CD14-positive monocyte (primary cell): ENCODE measurements at regions not wholly inside any gene's neighbourhood (a gene's known extent, or its start where the extent isn't known, plus 50 kb on each side); places are given as distances from the start of the nearest gene placed in this dataset.

Source experiments
- DNase-seq, 3 donors: peaks; one replicate each; pipeline ENCODE4 v3.0.0-alpha.2; 2011 to 2022
- H2AFZ ChIP-seq: 2 replicates; pipeline ENCODE4 v1.6.0; 2012; ENCODE audit warnings: mild to moderate bottlenecking, low read depth, low read length, inconsistent platforms; ENCODE audit not compliant: insufficient read depth, poor library complexity, severe bottlenecking
- H3K27ac ChIP-seq, 2 donors: 1 replicate in 1 of 2; 2 replicates in 1 of 2; pipeline ENCODE4 v1.5.1; 2012 to 2013; ENCODE audit warnings: low read length in 2 of 2, control low read depth in 1 of 2, inconsistent platforms in 1 of 2, low read depth in 1 of 2, mild to moderate bottlenecking in 1 of 2
- H3K27me3 ChIP-seq, 2 donors: one replicate each; pipeline versions ENCODE4 v1.6.0 to v1.6.1; 2011 to 2013; ENCODE audit warnings: low read length in 2 of 2; ENCODE audit not compliant: control insufficient read depth in 2 of 2, insufficient read depth in 2 of 2
- H3K36me3 ChIP-seq, 2 donors: replicated peaks in 1 of 2; 1 replicate in 1 of 2; 2 replicates in 1 of 2; pipeline versions ENCODE4 v1.5.1 to v1.6.1; 2012 to 2013; ENCODE audit warnings: low read length in 2 of 2, control low read depth in 1 of 2, inconsistent platforms in 1 of 2, mild to moderate bottlenecking in 1 of 2; ENCODE audit not compliant: insufficient read depth in 2 of 2, control insufficient read depth in 1 of 2
- H3K4me1 ChIP-seq, 2 donors: 1 replicate in 1 of 2; 2 replicates in 1 of 2; pipeline versions ENCODE4 v1.5.1 to v1.6.1; 2012 to 2013; ENCODE audit warnings: low read length in 2 of 2, control low read depth in 1 of 2, inconsistent platforms in 1 of 2, mild to moderate bottlenecking in 1 of 2, moderate library complexity in 1 of 2; ENCODE audit not compliant: insufficient read depth in 2 of 2, control insufficient read depth in 1 of 2
- H3K4me2 ChIP-seq: replicated peaks from 2 replicates; pipeline ENCODE3; 2012; ENCODE audit warnings: low read length, moderate library complexity, mild to moderate bottlenecking; ENCODE audit not compliant: poor library complexity, severe bottlenecking; ENCODE audit errors: extremely low read depth
- H3K4me3 ChIP-seq, 3 experiments: fragments of 200-600 bp in 1 of 3; sonication (generic) in 1 of 3; replicated peaks in 1 of 3; 1 replicate in 2 of 3; 2 replicates in 1 of 3; pipeline ENCODE4 v1.5.1; 2011 to 2013; ENCODE audit warnings: low read length in 3 of 3, mild to moderate bottlenecking in 3 of 3, control low read depth in 2 of 3, low read depth in 2 of 3, inconsistent platforms in 1 of 3, moderate library complexity in 1 of 3
- H3K79me2 ChIP-seq: 2 replicates; pipeline ENCODE4 v1.6.0; 2012; ENCODE audit warnings: mild to moderate bottlenecking, control low read depth, inconsistent platforms, low read length, moderate library complexity; ENCODE audit not compliant: insufficient read depth
- H3K9ac ChIP-seq: 2 replicates; pipeline ENCODE4 v1.6.0; 2017; ENCODE audit warnings: low read length, mild to moderate bottlenecking; ENCODE audit not compliant: insufficient read depth, poor library complexity, severe bottlenecking
- H3K9me3 ChIP-seq, 2 donors: replicated peaks in 1 of 2; 1 replicate in 1 of 2; 2 replicates in 1 of 2; pipeline versions ENCODE4 v1.5.1 to v1.6.1; 2012 to 2013; ENCODE audit warnings: low read length in 2 of 2, control low read depth in 1 of 2; ENCODE audit not compliant: control insufficient read depth in 1 of 2, insufficient read depth in 1 of 2
- H4K20me1 ChIP-seq: 2 replicates; pipeline ENCODE4 v1.6.0; 2012; ENCODE audit warnings: mild to moderate bottlenecking, low read length, control low read depth, moderate library complexity; ENCODE audit not compliant: insufficient read depth
- H3K27ac Mint-ChIP-seq, 7 donors: one replicate each; pipeline ENCODE4 v1.8.0; 2020; ENCODE audit warnings: mild to moderate bottlenecking in 7 of 7, mixed read lengths in 7 of 7, moderate library complexity in 6 of 7, inconsistent platforms in 2 of 7
- H3K27me3 Mint-ChIP-seq, 3 donors: one replicate each; pipeline ENCODE4 v1.8.0; 2021 to 2022; ENCODE audit warnings: low read depth in 3 of 3, mild to moderate bottlenecking in 3 of 3, mixed read lengths in 3 of 3, moderate library complexity in 3 of 3, inconsistent platforms in 1 of 3
- H3K36me3 Mint-ChIP-seq, 2 donors: one replicate each; pipeline ENCODE4 v1.8.0; 2020; ENCODE audit warnings: mixed read lengths in 2 of 2, inconsistent platforms in 1 of 2, mild to moderate bottlenecking in 1 of 2
- H3K4me1 Mint-ChIP-seq: one replicate; pipeline ENCODE4 v1.8.0; 2020; ENCODE audit warnings: mild to moderate bottlenecking, mixed read lengths
- H3K4me3 Mint-ChIP-seq, 2 donors: one replicate each; pipeline ENCODE4 v1.8.0; 2020; ENCODE audit warnings: mild to moderate bottlenecking in 2 of 2, mixed read lengths in 2 of 2, moderate library complexity in 1 of 2
- H3K9me3 Mint-ChIP-seq, 7 donors: one replicate each; pipeline ENCODE4 v1.8.0; 2020 to 2022; ENCODE audit warnings: mixed read lengths in 7 of 7, mild to moderate bottlenecking in 6 of 7, moderate library complexity in 6 of 7, inconsistent platforms in 2 of 7
- CTCF ChIP-seq: fragments of 200-600 bp; IDR thresholded peaks from one replicate; pipeline ENCODE4 v1.8.0; 2022; ENCODE audit warnings: antibody characterized with exemption, mild to moderate bottlenecking
- WGBS: methylation state at CpG from one replicate; pipeline ENCODE4 v1.1.5; 2013; ENCODE audit warnings: missing lambda C conversion rate; ENCODE audit not compliant: insufficient coverage; 5-methylcytosine and 5-hydroxymethylcytosine counted together
- intact Hi-C, 2 donors: fragments of 100-400 bp; cut with micrococcal nuclease; formaldehyde crosslinking; loops; one replicate each; pipeline versions ENCODE4 v1.15.0 to v1.15.1; 2023

- no peaks in the 10 kb centered on the region for H3K79me2 ChIP-seq
- H2AFZ ChIP-seq, result no peak overlapping the region
- no peak overlapping the region for H3K4me3 ChIP-seq
- H3K27me3 ChIP-seq, result no peaks in the 10 kb centered on the region
- H3K4me2 ChIP-seq, result no peak overlapping the region
- Mint-ChIP-seq H3K4me1 (no peaks in the 10 kb centered on the region), H3K9me3 (peaks cover 0 to 5% (median 0%) of the 10 kb centered on the region in 7 donors), H3K36me3 (no peaks in the 10 kb centered on the region), H3K27me3 (peaks cover 3 to 13% (median 5%) of the 10 kb centered on the region in 3 donors), H3K4me3 (no peak overlapping the region), H3K27ac (no peak overlapping the region)
- TF ChIP-seq CTCF, result no peak
- no peak for DNase-seq
- no peak overlapping the region for H3K9ac ChIP-seq
- no peaks in the 10 kb centered on the region for H3K4me1 ChIP-seq
- H4K20me1 ChIP-seq, result no peaks in the 10 kb centered on the region
- H3K9me3 ChIP-seq, result no peaks in the 10 kb centered on the region
- no peaks in the 10 kb centered on the region for H3K36me3 ChIP-seq
- no peak overlapping the region for H3K27ac ChIP-seq
- intact Hi-C loops, result no loop called here
- WGBS, result no CpG with 5 or more reads among the region's 3 CpGs
These were observed 98.6 kb upstream of the USP47 start for GRCh38 chr11:11743216-11743615.

GRCh38 chr11:11742486-11742885 lies 99.3 kb upstream of the USP47 start:
- no peak overlapping the region for H3K4me2 ChIP-seq
- Mint-ChIP-seq H3K4me1 (no peaks in the 10 kb centered on the region), H3K36me3 (no peaks in the 10 kb centered on the region), H3K4me3 (no peak overlapping the region), H3K27ac (no peak overlapping the region), H3K9me3 (peaks cover 0 to 5% (median 0%) of the 10 kb centered on the region in 7 donors), H3K27me3 (peaks cover 3 to 12% (median 5%) of the 10 kb centered on the region in 3 donors)
- H4K20me1 ChIP-seq, result no peaks in the 10 kb centered on the region
- no peaks in the 10 kb centered on the region for H3K36me3 ChIP-seq
- H3K9me3 ChIP-seq, result no peaks in the 10 kb centered on the region
- H3K9ac ChIP-seq, result no peak overlapping the region
- 95% methylated on average over 5 of the region's 5 CpGs for WGBS
- H3K27me3 ChIP-seq, result no peaks in the 10 kb centered on the region
- no peak for DNase-seq
- no peak for TF ChIP-seq CTCF
- H3K27ac ChIP-seq, result no peak overlapping the region
- H3K79me2 ChIP-seq, result no peaks in the 10 kb centered on the region
- no peak overlapping the region for H2AFZ ChIP-seq
- no peaks in the 10 kb centered on the region for H3K4me1 ChIP-seq
- intact Hi-C loops, result no loop called here
- no peak overlapping the region for H3K4me3 ChIP-seq
